ENCODE measurements at regions not wholly inside any gene's neighbourhood (a gene's known extent, or its start where the extent isn't known, plus 50 kb on each side); places are given as distances from the start of the nearest gene placed in this dataset.
"Not testable (repeated sequence)": the region's sequence is repeated elsewhere in the genome, so short reads cannot be mapped to it uniquely, and the experiment has no call there.

- no peaks in the 10 kb centered on the region for H3K9me3 ChIP-seq (replicated peaks; ENCODE audit: low read length)
- H3K27me3 ChIP-seq (ENCODE audit: control insufficient read depth, insufficient read depth, low read length), result no peaks in the 10 kb centered on the region
- H3K4me3 ChIP-seq (ENCODE audit: low read length), result no peak overlapping the region
- no peak overlapping the region for H3K9ac ChIP-seq (ENCODE audit: low read depth, low read length)
- no peaks in the 10 kb centered on the region for H3K4me1 ChIP-seq (ENCODE audit: control insufficient read depth, insufficient read depth, low read length)
- H3K36me3 ChIP-seq (ENCODE audit: insufficient read depth, low read length), result no peaks in the 10 kb centered on the region
- no peak overlapping the region for H3K4me2 ChIP-seq (ENCODE audit: low read length)
These were observed 1707.7 kb downstream of the BRINP3 start for GRCh38 chr1:188769936-188770335.

GRCh38 chr1:188778578-188778977 is 1699.1 kb downstream of the BRINP3 start:
- Histone ChIP-seq H3K9ac (ENCODE audit: low read depth, low read length) (no peak overlapping the region), H3K9me3 (replicated peaks; ENCODE audit: low read length) (no peaks in the 10 kb centered on the region), H3K4me1 (ENCODE audit: control insufficient read depth, insufficient read depth, low read length) (no peaks in the 10 kb centered on the region), H3K27me3 (ENCODE audit: control insufficient read depth, insufficient read depth, low read length) (no peaks in the 10 kb centered on the region), H3K4me3 (ENCODE audit: low read length) (no peak overlapping the region), H3K4me2 (ENCODE audit: low read length) (no peak overlapping the region), H3K36me3 (ENCODE audit: insufficient read depth, low read length) (no peaks in the 10 kb centered on the region)

- Histone ChIP-seq H3K4me1 (ENCODE audit: control insufficient read depth, insufficient read depth, low read length) (no peaks in the 10 kb centered on the region), H3K27me3 (ENCODE audit: control insufficient read depth, insufficient read depth, low read length) (no peaks in the 10 kb centered on the region), H3K4me3 (ENCODE audit: low read length) (no peak overlapping the region), H3K4me2 (ENCODE audit: low read length) (no peak overlapping the region), H3K36me3 (ENCODE audit: insufficient read depth, low read length) (no peaks in the 10 kb centered on the region), H3K9ac (ENCODE audit: low read depth, low read length) (no peak overlapping the region), H3K9me3 (replicated peaks; ENCODE audit: low read length) (no peaks in the 10 kb centered on the region)
These were observed 1695.3 kb downstream of the BRINP3 start for GRCh38 chr1:188782220-188782841.

DNA sequence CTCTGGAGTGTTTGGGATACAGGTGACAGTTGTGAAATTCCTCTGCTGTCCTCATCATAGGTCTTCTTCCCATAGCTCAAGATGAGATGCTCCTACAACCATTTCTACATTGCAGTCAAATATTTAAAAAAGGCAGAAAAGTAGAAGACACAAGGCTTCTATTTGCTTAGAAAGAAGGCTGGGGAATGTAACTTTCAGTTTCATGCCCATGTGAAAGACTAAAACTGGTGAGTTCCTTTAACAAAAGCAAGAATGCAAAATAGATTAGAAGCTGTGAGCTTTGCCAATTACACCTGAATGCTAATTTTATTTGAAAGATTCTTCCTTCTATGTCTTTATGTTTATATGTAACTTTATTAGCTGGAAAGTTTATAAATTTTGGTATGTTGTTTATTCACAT is 1682.7 kb downstream of the BRINP3 start:
- no peak overlapping the region for H3K9ac ChIP-seq (ENCODE audit: low read depth, low read length)
- no peaks in the 10 kb centered on the region for H3K36me3 ChIP-seq (ENCODE audit: insufficient read depth, low read length)
- no peak overlapping the region for H3K4me2 ChIP-seq (ENCODE audit: low read length)
- H3K4me1 ChIP-seq (ENCODE audit: control insufficient read depth, insufficient read depth, low read length), result no peaks in the 10 kb centered on the region
- H3K27me3 ChIP-seq (ENCODE audit: control insufficient read depth, insufficient read depth, low read length), result no peaks in the 10 kb centered on the region
- H3K4me3 ChIP-seq (ENCODE audit: low read length), result no peak overlapping the region
- H3K9me3 ChIP-seq (replicated peaks; ENCODE audit: low read length), result no peaks in the 10 kb centered on the region

DNA sequence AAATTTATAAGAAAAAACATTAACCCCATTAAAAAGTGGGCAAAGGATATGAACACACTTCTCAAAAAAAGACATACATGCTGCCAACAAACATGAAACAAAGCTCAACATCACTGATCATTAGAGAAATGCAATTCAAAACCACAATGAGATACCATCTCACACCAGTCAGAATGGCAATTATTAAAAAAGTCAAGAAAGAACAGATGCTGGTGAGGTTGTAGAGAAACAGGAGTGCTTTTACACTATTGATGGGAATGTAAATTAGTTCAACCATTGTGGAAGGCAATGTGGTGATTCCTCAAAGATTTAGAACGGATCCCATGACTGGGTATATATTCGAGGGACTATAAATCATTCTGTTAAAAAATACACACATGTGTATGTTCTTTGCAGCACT is 1665.5 kb downstream of the BRINP3 start:
- not testable (repeated sequence) for H3K9ac ChIP-seq (ENCODE audit: low read depth, low read length); H3K27me3 ChIP-seq (ENCODE audit: control insufficient read depth, insufficient read depth, low read length); H3K36me3 ChIP-seq (ENCODE audit: insufficient read depth, low read length); H3K4me3 ChIP-seq (ENCODE audit: low read length); H3K4me2 ChIP-seq (ENCODE audit: low read length); H3K9me3 ChIP-seq (replicated peaks; ENCODE audit: low read length); H3K4me1 ChIP-seq (ENCODE audit: control insufficient read depth, insufficient read depth, low read length)

- H3K4me2 ChIP-seq (ENCODE audit: low read length); H3K4me1 ChIP-seq (ENCODE audit: control insufficient read depth, insufficient read depth, low read length); H3K9ac ChIP-seq (ENCODE audit: low read depth, low read length); H3K9me3 ChIP-seq (replicated peaks; ENCODE audit: low read length); H3K4me3 ChIP-seq (ENCODE audit: low read length); H3K36me3 ChIP-seq (ENCODE audit: insufficient read depth, low read length); H3K27me3 ChIP-seq (ENCODE audit: control insufficient read depth, insufficient read depth, low read length): not testable (repeated sequence)
These were observed 1664.7 kb downstream of the BRINP3 start for GRCh38 chr1:188812836-188813573.

- Histone ChIP-seq H3K4me1 (ENCODE audit: control insufficient read depth, insufficient read depth, low read length) (no peaks in the 10 kb centered on the region), H3K9me3 (replicated peaks; ENCODE audit: low read length) (no peaks in the 10 kb centered on the region), H3K4me2 (ENCODE audit: low read length) (no peak overlapping the region), H3K4me3 (ENCODE audit: low read length) (no peak overlapping the region), H3K9ac (ENCODE audit: low read depth, low read length) (no peak overlapping the region), H3K27me3 (ENCODE audit: control insufficient read depth, insufficient read depth, low read length) (no peaks in the 10 kb centered on the region), H3K36me3 (ENCODE audit: insufficient read depth, low read length) (no peaks in the 10 kb centered on the region)
These were observed 1659.8 kb downstream of the BRINP3 start for GRCh38 chr1:188817814-188818213.

DNA sequence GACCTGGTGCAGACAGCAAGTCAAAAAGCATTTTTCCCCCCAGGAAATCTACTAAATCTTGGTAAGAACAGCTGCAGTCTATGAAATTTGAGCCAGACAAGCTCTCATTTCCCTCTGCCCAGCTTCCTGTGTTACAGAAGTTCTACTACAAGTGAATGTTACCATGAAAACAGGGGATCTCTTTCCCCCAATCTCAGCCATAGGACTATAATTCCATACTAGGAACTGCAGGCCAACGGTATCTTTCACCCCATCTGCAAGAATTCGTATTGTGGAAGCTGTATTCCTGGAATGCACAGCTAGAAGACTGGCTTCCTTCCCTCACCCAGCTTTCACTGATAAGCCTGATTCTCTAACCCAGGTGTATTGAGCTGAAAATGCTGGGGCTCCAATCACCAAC is 1655.4 kb downstream of the BRINP3 start:
- Histone ChIP-seq H3K36me3 (ENCODE audit: insufficient read depth, low read length) (no peaks in the 10 kb centered on the region), H3K4me3 (ENCODE audit: low read length) (no peak overlapping the region), H3K27me3 (ENCODE audit: control insufficient read depth, insufficient read depth, low read length) (no peaks in the 10 kb centered on the region), H3K4me2 (ENCODE audit: low read length) (no peak overlapping the region), H3K9me3 (replicated peaks; ENCODE audit: low read length) (no peaks in the 10 kb centered on the region), H3K9ac (ENCODE audit: low read depth, low read length) (no peak overlapping the region), H3K4me1 (ENCODE audit: control insufficient read depth, insufficient read depth, low read length) (no peaks in the 10 kb centered on the region)

DNA sequence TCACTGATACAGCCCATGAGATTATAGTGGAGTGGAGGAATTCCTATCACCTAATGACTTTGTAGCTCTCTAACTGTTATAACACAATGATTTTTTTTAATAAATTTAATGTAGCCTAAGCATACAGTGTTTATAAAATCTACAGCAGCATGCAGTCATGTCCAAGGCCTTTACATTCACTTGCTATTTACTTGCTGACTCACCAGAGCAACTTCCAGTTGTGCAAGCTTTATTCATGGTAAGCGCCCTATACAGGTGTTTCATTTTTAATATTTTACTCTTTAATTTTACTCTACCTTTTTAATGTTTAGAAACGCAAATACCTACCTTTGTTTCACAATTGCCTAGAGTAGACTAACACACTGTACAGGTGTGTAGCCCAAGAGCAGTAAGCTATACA is 1652.2 kb downstream of the BRINP3 start:
- H3K4me2 ChIP-seq (ENCODE audit: low read length), result no peak overlapping the region
- no peaks in the 10 kb centered on the region for H3K36me3 ChIP-seq (ENCODE audit: insufficient read depth, low read length)
- H3K27me3 ChIP-seq (ENCODE audit: control insufficient read depth, insufficient read depth, low read length), result no peaks in the 10 kb centered on the region
- H3K4me1 ChIP-seq (ENCODE audit: control insufficient read depth, insufficient read depth, low read length), result no peaks in the 10 kb centered on the region
- H3K4me3 ChIP-seq (ENCODE audit: low read length), result no peak overlapping the region
- no peaks in the 10 kb centered on the region for H3K9me3 ChIP-seq (replicated peaks; ENCODE audit: low read length)
- no peak overlapping the region for H3K9ac ChIP-seq (ENCODE audit: low read depth, low read length)

DNA sequence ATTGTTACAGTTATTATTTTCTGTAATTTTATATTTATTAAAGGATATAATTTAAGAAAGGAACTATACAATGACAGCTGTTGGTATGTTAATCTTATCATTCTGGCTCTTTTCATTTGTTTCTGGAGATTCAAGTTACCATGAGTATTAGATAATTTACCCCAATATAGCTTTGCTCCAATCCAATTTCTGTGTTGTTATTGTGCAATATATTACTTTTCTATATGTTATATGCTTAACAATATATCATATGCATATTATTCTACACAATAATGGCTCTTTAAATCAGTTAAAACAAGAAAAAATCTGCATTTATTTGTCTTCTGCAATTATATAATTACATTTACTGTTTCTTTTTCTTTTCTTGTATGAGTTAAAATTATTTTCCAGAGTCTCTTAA is 1650.9 kb downstream of the BRINP3 start:
- no peaks in the 10 kb centered on the region for H3K4me1 ChIP-seq (ENCODE audit: control insufficient read depth, insufficient read depth, low read length)
- no peak overlapping the region for H3K9ac ChIP-seq (ENCODE audit: low read depth, low read length)
- no peaks in the 10 kb centered on the region for H3K36me3 ChIP-seq (ENCODE audit: insufficient read depth, low read length)
- no peak overlapping the region for H3K4me2 ChIP-seq (ENCODE audit: low read length)
- H3K9me3 ChIP-seq (replicated peaks; ENCODE audit: low read length), result no peaks in the 10 kb centered on the region
- H3K4me3 ChIP-seq (ENCODE audit: low read length), result no peak overlapping the region
- H3K27me3 ChIP-seq (ENCODE audit: control insufficient read depth, insufficient read depth, low read length), result no peaks in the 10 kb centered on the region

DNA sequence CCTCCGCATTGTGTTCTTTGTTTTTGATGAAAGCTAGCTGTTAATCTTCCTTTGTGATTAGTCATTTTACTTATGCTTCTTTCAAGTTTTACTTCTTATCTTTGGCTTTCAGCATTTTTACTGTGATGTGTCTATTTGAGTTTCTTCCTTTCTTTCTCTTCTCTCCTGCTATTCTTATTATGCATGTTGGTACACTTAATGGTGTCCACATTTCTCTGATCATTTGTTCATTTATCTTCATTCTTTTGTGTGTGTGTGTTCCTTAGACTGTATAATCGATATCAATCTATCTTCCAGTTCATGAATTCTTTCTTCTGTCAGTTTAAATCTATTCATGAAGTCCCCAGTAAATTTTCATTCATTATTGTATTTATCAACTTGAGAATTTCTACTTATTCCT is 1650.3 kb downstream of the BRINP3 start:
- no peak overlapping the region for H3K9ac ChIP-seq (ENCODE audit: low read depth, low read length)
- H3K27me3 ChIP-seq (ENCODE audit: control insufficient read depth, insufficient read depth, low read length), result no peaks in the 10 kb centered on the region
- no peak overlapping the region for H3K4me3 ChIP-seq (ENCODE audit: low read length)
- H3K4me1 ChIP-seq (ENCODE audit: control insufficient read depth, insufficient read depth, low read length), result no peaks in the 10 kb centered on the region
- H3K9me3 ChIP-seq (replicated peaks; ENCODE audit: low read length), result no peaks in the 10 kb centered on the region
- no peaks in the 10 kb centered on the region for H3K36me3 ChIP-seq (ENCODE audit: insufficient read depth, low read length)
- no peak overlapping the region for H3K4me2 ChIP-seq (ENCODE audit: low read length)

DNA sequence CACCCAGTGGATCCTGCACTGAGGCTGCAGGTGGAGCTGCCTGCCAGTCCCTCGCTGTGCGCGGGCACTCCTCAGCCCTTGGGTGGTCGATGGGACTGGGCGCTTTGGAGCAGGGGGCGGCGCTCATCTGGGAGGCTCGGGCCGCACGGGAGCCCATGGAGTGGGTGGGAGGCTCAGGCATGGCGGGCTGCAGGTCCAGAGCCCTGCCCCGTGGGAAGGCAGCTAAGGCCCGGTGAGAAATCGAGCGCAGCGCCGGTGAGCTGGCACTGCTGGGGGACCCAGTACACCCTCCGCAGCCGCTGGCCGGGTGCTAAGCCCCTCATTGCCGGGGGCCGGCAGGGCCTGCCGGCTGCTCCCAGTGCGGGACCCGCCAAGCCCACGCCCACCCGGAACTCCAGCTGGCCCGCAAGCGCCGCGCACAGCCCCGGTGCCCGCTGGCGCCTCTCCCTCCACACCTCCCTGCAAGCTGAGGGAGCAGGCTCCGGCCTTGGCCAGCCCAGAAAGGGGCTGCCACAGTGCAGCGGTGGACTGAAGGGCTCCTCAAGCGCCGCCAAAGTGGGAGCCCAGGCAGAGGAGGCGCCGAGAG is 1636.5 kb downstream of the BRINP3 start:
- not testable (repeated sequence) for H3K4me1 ChIP-seq (ENCODE audit: control insufficient read depth, insufficient read depth, low read length); H3K4me3 ChIP-seq (ENCODE audit: low read length); H3K9me3 ChIP-seq (replicated peaks; ENCODE audit: low read length); H3K4me2 ChIP-seq (ENCODE audit: low read length); H3K9ac ChIP-seq (ENCODE audit: low read depth, low read length); H3K27me3 ChIP-seq (ENCODE audit: control insufficient read depth, insufficient read depth, low read length); H3K36me3 ChIP-seq (ENCODE audit: insufficient read depth, low read length)
